HG02571 (cell line): ENCODE measurements at regions not wholly inside any gene's neighbourhood (a gene's known extent, or its start where the extent isn't known, plus 50 kb on each side); places are given as distances from the start of the nearest gene placed in this dataset.
"Not testable (repeated sequence)": the region's sequence is repeated elsewhere in the genome, so short reads cannot be mapped to it uniquely, and the experiment has no call there.

ENCODE experiments used
- ATAC-seq: cut with Tn5 transposase; IDR thresholded peaks from one replicate; pipeline ENCODE4 v1.9.1; 2021; ENCODE audit warnings: mild to moderate bottlenecking, moderate library complexity; ENCODE audit not compliant: unreplicated experiment

DNA sequence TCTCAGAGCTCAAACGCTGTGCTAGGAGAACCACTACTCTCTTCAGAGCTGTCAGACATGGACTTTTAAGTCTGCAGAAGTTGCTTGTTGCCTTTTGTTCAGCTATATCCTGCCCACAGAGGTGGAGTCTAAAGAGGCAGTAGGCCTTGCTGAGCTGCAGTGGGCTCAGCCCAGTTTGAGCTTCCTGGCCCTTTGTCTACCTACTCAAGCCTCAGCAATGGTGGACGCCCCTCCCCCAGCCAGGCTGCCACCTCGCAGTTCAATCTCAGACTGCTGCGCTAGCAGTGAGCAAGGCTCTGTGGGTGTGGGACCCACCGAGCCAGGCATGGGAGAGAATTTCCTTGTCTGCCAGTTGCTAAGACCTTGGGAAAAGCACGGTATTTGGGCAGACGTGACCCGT, 426.2 kb downstream of the PIK3C3 start:
- not testable (repeated sequence) for ATAC-seq

DNA sequence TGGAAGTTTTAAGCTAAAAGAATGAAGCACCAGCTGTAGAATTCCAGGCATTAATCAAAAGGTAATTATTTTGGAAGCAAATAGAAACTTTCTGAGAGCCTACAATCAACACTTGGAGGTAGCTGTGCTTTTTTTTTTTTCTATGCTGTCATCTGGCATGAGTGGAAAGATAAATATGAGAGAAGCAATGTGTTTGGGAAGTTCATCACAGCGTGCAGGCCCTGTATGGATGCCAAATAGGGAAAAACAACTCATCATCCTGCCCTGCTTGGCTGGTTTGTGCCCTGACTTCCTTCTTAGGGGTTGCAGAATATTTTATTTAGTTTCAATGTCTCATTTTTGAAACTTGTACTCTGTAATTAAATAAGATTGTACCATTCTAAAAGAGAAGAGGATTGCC, 437.4 kb downstream of the PIK3C3 start:
- no peak for ATAC-seq

DNA sequence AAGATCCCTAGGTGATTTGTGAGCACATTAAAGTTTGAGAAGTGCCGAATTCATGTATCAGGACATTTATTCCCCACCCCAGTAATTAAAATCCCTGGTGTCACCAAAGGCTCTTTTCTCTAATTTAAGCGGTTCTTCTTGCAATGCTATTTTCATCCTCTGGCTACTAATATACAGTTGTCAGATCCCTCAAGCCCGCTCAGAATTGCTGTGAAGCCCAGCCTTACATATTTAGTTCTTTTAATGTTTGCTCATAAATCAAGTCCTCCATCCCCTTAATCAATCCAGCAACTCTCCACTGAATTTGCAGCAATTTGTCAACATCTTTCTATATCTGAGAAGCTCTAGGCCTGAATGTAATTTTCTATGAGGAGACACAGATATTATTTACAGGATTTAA, 437.9 kb downstream of the PIK3C3 start:
- ATAC-seq = no peak

DNA sequence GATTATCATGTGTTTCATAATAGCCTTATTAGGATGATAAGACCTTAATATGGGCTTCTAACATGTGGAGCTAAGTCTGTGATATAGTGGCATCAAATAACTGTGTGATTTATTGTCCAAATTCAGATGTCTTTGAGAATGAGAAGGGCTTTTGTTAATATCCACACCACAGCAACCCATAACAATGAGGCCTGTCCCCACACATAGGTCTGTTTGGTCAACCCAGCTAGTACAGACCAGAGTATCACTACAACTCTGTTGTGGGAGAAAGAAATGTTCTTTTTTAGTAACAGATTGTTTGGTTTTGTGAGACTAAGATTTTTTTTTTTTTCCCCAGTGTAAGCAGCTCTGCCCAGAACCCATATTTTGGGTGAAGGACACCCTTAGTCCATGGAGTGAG, 439.2 kb downstream of the PIK3C3 start:
- no peak for ATAC-seq

DNA sequence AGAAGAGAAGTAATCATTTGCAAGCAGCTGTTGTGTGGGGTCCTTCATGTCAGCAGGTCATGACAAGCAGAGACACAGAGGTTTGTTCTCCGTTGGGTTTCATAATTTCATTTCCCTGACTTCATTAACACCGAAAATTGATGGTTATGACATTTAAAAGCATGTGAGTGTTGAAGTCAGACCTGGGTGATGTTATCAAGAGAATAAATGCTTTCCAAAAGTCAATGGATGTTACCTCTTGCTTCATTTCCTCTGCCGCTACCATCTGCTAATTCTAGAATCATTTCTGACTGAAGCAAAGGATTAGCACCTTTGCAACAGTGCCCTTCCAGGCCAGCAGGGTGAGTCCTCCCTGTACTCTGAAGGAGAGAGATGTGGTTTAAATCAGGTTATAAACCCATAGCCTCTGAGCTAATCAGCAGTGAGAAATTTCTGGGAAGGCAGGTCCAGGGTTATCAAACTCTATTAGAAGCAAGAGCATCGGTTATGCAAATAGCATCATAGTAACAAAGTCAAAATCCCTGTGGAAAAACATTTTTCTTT, 446.2 kb downstream of the PIK3C3 start:
- no peak for ATAC-seq

DNA sequence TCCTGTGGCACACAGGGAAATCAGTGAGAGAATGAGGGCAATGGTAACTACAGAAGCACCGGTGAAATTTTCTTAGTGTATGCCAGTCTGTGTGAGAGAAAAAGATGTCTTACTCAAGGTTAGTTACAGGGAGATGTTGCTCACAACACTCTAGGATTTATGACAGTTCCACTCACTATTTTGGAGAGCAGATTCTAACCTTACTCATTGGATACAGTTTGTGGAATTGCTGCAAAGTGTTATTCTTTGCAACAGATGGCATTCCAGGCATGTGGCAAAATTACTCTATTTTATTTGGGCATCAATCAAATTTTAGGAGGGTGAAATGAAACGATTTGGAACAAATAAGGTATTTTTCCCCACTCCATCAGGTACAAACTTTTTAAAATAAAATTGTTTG, 449.1 kb downstream of the PIK3C3 start:
- ATAC-seq = no peak

DNA sequence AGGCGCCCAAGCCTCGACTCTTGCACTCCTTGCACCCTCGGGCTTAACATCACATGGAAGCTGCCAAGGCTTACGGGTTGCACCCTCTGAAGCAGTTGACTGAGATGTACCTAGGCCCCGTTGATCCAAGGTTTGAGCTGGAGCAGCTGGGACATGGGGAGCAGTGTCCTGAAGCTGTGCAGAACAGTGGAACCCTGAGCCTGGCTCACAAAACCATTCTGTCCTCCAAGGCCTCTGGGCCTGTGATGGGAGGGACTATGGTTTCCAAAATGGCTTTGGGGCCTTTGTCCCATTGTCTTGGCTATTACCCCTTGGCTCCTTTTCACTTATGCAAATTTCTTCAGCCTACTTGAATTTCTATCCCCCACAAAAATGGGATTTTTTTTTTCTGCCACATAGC, 454.0 kb downstream of the PIK3C3 start:
- ATAC-seq = no peak

DNA sequence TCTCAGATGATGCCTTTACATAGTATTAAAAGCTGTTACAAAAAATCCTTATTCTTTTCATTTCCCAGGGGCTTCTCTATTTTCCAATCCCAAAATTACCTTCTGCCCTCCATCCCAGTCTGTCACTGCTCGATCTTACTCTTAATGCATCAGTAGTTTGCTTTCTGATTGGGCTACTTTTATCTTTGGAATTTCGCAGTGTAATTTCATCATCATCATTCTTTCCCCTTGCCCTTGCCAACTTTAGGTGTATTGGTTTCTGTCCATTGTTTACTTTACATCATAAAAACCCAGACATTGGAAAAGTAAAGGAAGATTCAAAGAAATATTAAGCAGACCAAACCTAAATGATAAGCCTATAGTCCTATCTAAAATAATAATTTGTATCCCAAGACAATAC, 457.2 kb downstream of the PIK3C3 start:
- no peak for ATAC-seq

DNA sequence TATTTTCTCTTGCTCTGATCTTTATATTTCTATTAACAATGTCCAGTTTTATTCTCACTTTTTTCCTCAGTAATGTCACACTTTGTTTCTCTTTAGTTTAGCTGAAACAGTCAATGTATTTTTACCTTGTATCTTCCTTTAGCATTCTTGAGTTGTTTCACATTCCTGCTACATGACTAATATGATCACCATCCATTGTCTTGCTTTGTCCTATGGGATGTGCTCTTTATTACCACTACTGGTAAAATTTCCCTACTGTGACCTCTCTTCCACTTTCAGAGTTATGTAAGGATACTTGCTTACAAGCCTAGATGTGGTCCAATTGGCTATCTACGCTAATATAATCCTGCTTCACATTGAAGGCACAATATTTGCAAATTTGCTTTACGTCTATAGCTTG, 457.9 kb downstream of the PIK3C3 start:
- no peak for ATAC-seq

DNA sequence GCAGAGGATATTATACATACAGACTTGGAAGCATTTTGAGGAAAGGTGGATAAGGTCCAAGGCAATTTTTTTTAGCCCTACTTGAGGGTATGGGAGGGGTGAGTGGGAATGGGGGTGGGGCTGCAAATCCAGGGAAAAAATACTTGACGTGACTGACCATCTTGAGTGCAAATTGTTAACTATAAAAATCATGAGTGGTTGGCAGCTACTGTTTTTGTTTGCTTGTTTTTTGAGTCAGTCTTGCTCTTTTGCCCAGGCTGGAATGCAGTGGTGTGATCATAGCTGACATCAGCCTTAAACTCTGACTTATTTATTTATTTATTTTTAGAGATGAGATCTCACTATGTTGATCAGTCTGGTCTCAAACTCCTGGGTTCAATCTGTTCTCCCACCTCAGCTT, 458.8 kb downstream of the PIK3C3 start:
- no peak for ATAC-seq

DNA sequence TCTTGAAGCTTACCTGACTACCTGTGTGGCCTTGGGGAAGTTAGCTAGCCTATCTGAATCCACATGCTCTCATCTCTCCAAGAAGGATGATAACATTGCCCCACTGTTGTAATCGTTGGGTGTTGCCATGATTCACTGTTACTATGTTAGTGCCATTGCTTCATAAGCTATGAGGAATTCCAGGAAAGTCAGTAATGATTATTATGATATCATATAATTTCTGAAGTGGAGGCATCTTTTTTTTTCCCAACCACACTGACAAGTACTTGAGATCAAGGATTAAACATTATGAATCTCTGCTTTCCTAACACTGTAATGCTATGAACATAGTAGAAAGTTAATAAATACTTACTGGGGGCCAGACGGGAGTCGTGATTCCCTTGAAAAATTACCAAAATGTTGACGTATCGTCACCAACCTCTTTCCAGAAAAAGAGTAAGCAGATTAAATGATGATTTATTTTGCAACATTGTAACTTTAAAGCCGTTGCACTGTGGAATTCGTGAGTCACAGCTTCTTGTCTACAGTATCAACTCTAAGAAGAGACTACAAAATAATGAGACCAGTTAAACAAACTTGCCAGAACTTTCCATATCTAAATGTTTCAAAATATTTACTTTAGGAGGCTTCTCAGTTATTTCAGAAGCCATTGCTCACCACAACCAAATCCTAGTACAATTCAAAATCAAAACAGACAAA, 459.9 kb downstream of the PIK3C3 start:
- ATAC-seq = no peak

DNA sequence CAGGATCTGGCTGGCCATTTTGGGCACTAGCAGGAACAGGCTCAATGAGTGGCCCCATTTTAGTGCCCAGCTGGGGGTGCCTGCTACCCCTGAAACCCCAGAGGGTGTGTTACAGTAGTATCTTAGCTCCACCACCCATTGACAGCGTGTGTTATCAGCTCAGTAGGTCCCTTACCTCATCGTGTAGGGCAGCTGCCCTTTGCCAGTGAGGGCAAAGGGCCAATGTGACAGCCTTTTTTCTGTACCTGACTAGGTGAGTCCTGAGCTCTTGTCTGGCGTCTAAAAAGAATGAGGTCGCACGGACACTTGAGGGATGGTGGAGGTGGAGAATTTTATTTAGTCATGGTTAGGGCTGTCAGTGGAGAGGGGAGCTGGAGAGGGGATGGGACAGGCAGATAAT, 462.2 kb downstream of the PIK3C3 start:
- ATAC-seq = no peak

DNA sequence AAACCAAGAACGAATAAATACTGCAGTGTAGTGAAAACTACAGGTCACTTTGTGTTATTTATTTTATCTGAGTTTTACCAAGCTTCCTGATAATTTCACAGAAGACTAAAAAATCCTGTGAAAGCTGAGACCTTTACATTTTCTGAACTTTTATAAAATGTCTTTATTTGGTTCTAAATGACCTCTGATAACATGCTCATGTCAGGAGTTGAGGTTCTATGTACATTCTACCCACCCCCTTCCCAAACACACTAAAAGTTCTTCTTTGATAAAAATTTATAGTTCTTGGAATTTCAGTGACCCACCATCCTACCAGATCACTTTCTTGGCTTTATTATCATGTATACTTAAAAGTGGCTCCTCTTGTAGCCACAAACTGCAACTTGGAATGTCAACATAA, 463.1 kb downstream of the PIK3C3 start:
- ATAC-seq = no peak

DNA sequence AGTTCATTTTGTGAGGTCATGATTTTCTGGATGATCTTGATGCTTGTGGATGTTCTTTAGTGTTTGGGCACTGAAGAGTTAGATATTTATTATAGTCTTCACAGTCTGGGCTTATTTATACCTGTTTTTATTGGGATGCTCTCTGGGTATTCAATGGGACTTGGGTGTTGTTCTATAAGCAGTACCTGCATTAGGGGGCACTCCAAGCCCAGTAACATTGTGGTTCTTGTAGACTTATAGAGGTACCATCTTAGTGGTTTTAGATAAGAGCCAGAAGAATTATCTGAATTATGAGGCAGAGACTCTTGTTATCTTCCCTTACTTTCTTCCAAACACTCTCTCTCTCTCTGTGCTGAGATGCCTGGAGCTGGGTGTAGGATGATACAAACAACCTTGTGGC, 470.0 kb downstream of the PIK3C3 start:
- no peak for ATAC-seq

DNA sequence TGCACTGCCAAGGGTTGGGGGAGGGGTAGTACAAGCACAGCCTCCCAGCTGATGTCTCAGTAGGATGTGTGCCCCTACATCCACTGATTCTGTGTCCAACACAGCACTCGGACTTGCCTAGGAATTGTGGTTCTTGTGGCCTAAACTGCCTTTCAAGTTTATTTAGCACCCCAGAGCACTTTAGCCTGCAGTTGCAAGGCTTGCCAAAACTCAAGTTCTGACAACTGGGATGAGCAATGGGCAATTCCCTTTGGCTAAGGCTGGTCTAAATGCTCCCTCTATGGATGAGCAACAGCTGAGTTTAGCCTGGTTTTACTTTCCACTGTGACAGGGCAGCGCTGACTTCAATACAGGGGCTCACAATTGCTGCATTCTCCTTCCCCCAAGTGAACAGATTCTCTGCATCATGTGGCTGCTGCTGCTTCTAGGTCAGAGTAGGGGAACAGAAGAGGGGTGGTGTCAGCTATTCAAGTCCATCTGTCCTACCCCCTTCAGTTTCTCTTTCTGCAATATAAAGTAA, 471.5 kb downstream of the PIK3C3 start:
- no peak for ATAC-seq

DNA sequence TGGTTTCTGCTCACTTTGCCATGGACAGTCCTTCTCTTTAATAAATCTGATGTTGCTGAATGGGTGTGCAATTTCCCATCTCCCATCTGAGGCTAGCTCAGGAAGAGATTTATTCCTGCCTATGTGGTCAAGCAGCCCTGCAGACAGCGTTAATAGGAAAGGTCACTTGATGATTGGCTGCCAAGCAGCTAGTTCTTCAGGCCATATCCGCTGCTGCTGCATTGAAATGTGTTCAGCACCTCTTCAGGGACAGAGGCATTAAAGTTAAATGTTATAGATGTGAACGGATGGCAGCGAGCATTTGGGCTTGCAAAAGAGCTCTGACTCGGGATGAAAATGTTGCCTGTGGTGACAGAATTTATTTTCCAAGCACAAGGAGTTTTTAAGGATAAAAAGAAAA, 474.2 kb downstream of the PIK3C3 start:
- ATAC-seq = no peak

DNA sequence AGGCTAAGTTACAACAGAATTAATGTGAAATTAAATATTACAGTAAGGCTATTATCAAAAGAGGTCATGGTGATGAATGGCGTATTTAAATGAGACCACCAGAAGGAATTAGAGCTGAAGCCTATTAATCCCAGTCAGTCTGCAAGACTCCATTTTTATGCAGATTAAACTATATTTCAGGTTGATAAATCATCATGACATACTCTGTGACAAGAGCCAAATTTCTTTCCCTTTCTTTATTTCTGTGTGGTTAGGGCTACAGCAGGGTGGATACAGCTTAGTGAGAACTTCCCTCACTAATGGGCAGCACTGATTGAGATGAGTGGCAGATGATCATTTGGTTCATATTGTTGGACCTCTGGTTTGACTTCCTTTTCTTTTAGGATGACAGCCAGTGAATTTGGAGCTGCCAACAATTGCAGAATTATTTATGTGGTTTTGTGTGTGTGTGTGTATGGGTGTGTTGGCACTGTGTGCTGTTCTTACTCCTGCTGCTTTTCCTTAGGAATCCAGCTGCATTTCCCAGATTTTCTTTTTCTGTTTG, 481.3 kb downstream of the PIK3C3 start:
- ATAC-seq = no peak

DNA sequence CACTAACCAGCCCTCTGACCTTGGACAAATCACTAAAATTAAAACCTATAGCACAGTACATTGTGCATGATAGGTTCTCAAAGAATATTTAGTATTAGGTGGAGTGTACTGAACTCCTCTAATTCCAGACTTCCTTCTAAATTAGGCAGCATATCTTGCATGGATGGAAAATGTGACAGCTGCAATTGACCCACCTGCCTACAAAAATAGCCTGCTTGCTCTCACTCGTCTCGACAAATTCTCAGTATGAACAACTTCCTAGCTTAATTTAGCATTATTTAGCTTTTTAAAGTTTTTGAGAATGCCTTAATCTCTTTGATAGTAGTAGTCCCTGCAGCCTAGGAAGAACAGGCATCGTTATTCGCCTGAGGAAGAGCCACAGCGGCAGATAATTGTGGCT, 482.0 kb downstream of the PIK3C3 start:
- no peak for ATAC-seq

DNA sequence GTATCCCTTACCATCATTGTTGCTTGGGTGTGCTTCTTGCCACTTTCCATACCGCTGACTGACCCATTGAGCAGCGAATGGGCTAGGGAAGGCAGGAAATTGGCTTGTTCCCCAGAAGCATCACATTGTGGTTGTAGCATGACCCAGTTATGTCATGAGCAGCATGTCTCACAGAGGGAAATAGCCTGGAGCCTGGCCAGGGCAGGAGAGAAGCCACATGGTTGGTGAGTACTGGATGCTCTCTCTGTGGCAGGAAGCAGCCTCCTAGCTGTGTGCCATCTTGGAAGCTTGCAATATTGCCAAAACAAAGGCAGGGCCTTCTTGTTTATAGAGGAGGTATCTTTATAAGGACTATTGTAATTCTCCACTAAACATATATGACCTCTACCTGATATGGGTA, 482.6 kb downstream of the PIK3C3 start:
- no peak for ATAC-seq

DNA sequence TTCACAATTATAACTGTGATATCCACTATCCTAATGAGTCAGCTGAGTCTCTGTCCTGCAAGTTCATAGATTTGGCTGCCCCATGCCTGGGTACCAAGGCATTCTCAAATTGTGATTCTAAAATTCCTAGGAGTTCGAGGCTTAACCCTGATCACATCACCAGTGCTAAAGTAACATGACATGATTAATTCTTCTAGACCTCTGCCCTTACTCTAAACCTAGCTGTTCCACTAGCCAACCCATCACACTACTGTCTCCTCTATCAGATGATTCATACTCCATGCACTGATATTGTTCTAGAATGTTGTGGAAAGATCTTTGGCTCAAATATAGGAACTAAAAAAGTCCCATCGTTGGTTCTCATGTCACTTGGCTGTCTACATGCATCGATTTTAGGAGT, 487.6 kb downstream of the PIK3C3 start:
- ATAC-seq = no peak

DNA sequence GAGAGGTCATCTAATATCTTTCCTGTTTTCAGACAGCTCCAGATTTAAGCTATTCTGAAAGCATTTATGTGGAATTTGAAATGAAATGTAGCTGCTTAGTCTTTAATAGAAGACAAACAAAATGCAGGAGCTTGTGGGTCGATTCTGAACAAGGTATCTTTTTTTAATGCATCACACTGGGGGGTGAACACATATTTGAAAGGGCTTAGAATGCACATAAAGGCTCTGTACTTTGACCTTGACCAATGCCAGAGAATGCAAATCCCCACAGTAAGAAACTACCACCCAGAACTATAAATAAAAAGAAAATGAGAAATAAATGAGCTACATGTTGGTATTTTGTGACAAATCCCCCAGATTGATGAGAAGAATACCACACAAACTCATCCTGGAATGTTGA, 489.3 kb downstream of the PIK3C3 start:
- no peak for ATAC-seq

DNA sequence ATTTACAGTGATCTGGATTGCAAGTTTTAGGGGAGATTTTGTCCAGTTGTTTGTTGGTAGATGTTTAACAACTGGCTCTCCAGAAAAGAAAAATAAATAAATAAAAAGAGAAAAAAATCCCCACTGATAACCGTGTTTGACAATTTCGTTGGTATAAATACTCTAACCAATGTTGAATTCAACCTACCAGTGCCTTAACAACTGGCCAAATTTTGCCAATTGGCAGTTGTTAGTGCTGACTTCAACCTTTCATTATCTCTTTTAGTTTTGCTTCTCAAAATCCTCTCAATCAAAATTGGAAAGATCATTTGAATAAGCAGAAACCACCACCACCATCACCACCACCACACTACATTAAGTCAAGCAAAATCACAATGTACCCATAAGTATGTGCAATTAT, 490.3 kb downstream of the PIK3C3 start:
- ATAC-seq = no peak

DNA sequence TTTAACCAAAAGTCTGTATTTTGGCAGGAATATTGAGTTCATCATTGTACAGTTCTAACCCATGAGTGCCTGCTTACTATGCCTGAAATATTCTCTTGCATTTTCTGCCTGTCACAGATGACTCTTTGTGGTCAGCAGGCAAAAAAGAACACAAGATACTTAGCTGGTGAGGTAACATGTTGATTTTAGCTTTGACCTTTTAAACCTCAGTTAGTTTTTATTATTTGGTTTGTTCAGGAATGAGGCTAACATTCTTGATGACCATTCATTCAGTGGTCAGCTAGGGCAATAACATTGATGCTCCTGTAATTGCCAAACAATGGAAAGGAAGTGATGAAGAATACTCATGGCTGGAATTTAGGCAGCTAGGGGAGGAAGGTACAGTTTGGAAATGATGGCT, 491.2 kb downstream of the PIK3C3 start:
- no peak for ATAC-seq
